ENCODE measurements at regions not wholly inside any gene's neighbourhood (a gene's known extent, or its start where the extent isn't known, plus 50 kb on each side); places are given as distances from the start of the nearest gene placed in this dataset.

DNA sequence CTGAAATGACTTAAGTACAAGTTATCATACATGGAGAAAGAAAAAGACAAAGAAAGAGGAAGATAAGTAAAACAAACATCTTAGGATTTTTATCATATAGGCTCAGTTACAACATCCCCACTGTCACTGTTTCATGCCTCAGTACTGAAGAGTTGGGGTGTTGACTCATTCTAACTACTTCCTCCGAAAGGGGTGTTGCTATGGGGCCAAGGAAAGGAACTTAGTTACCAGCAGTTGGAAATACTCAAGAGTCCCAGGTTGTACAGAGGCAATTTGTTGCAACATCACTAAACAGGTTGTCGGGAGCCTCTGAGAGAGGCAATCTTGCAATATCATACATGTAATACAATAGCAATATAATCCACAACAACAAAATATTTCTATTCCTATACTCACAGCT, 1264.7 kb downstream of the PCDH7 start:
- peaks cover 0 to 5% of the 10 kb centered on the region in 2 donors for H3K9me3 ChIP-seq (replicated peaks in 1 of 2; ENCODE audit: control insufficient read depth in 1 of 2, insufficient read depth in 1 of 2, low read length in 2 of 2)
- WGBS (ENCODE audit: insufficient coverage), result no CpG with 5 or more reads among the region's 2 CpGs
- no peaks in the 10 kb centered on the region for H3K27me3 ChIP-seq (ENCODE audit: control insufficient read depth in 2 of 2, insufficient read depth in 2 of 2, low read length in 2 of 2)
- no peak overlapping the region for H3K9ac ChIP-seq (ENCODE audit: insufficient read depth, low read length, poor library complexity, severe bottlenecking)
- TF ChIP-seq, protein P1, sequence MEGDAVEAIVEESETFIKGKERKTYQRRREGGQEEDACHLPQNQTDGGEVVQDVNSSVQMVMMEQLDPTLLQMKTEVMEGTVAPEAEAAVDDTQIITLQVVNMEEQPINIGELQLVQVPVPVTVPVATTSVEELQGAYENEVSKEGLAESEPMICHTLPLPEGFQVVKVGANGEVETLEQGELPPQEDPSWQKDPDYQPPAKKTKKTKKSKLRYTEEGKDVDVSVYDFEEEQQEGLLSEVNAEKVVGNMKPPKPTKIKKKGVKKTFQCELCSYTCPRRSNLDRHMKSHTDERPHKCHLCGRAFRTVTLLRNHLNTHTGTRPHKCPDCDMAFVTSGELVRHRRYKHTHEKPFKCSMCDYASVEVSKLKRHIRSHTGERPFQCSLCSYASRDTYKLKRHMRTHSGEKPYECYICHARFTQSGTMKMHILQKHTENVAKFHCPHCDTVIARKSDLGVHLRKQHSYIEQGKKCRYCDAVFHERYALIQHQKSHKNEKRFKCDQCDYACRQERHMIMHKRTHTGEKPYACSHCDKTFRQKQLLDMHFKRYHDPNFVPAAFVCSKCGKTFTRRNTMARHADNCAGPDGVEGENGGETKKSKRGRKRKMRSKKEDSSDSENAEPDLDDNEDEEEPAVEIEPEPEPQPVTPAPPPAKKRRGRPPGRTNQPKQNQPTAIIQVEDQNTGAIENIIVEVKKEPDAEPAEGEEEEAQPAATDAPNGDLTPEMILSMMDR (IDR thresholded peaks at IDR 0.05), result no peak
- Mint-ChIP-seq H3K9me3 (peaks cover 0 to 2% (median 0%) of the 10 kb centered on the region in 7 donors), H3K27ac (no peak overlapping the region), H3K4me3 (no peak overlapping the region), H3K27me3 (ENCODE audit: low read depth in 3 of 3) (no peaks in the 10 kb centered on the region), H3K36me3 (no peaks in the 10 kb centered on the region), H3K4me1 (no peaks in the 10 kb centered on the region)
- DNase-seq, result peak in 1 of 3 donors; percentile 23
- intact Hi-C loops (cut with micrococcal nuclease), result no loop called here
- H3K4me1 ChIP-seq (ENCODE audit: control insufficient read depth in 1 of 2, insufficient read depth in 2 of 2, low read length in 2 of 2), result no peaks in the 10 kb centered on the region
- H3K4me2 ChIP-seq (replicated peaks; ENCODE audit: extremely low read depth, low read length, poor library complexity, severe bottlenecking), result no peak overlapping the region
- no peaks in the 10 kb centered on the region for H3K79me2 ChIP-seq (ENCODE audit: insufficient read depth, low read length)
- no peak overlapping the region for H3K4me3 ChIP-seq (replicated peaks in 1 of 3; ENCODE audit: low read depth in 2 of 3, low read length in 3 of 3)
- no peak overlapping the region for H2AFZ ChIP-seq (ENCODE audit: insufficient read depth, low read depth, low read length, poor library complexity, severe bottlenecking)
- H4K20me1 ChIP-seq (ENCODE audit: insufficient read depth, low read length), result no peaks in the 10 kb centered on the region
- H3K27ac ChIP-seq (ENCODE audit: low read depth in 1 of 2, low read length in 2 of 2), result no peak overlapping the region
- no peaks in the 10 kb centered on the region for H3K36me3 ChIP-seq (replicated peaks in 1 of 2; ENCODE audit: control insufficient read depth in 1 of 2, insufficient read depth in 2 of 2, low read length in 2 of 2)

DNA sequence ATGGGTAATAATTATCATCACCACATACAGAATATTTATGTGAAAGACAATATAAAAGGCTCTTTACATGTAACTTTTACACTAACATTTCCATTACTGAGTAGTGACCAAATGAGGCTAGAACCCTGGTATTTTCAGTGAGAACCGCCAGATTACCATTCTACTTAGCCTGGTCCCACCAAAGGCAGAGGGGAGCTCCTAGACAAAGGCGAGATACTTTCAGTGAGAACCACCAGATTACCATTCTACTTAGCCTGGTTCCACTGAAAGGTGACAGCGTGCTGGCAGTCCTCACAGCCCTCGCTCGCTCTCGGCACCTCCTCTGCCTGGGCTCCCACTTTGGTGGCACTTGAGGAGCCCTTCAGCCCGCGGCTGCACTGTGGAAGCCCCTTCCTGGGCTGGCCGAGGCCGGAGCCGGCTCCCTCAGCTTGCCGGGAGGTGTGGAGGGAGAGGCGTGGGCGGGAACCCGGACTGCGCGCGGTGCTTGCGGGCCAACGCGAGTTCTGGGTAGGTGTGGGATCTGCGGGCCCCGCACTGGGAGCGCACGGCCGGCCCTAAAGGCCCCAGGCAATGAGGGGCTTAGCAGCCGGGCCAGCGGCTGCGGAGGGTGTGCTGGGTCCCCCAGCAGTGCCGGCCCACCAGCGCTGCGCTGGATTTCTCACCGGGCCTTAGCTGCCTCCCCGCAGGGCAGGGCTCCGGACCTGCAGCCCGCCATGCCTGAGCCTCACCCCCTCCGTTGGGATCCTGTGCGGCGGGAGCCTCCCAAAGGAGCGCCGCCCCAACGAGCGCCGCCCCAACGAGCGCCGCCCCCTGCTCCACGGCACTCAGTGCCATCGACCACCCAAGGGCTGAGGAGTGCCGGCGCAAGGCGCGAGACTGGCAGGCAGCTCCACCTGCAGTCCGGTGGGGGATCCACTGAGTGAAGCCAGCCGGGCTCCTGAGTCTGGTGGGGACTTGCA, 1276.1 kb downstream of the PCDH7 start:
- no peak for DNase-seq
- Mint-ChIP-seq H3K27me3 (ENCODE audit: low read depth in 3 of 3) (peaks cover 0 to 2% (median 0%) of the 10 kb centered on the region in 3 donors), H3K27ac (no peak overlapping the region), H3K36me3 (no peaks in the 10 kb centered on the region), H3K4me1 (no peaks in the 10 kb centered on the region), H3K9me3 (peaks cover 0 to 24% (median 2%) of the 10 kb centered on the region in 7 donors), H3K4me3 (peak overlapping the region in 1 of 2 donors; percentile 10)
- Histone ChIP-seq H3K27ac (ENCODE audit: low read depth in 1 of 2, low read length in 2 of 2) (no peak overlapping the region), H2AFZ (ENCODE audit: insufficient read depth, low read depth, low read length, poor library complexity, severe bottlenecking) (no peak overlapping the region), H3K79me2 (ENCODE audit: insufficient read depth, low read length) (no peaks in the 10 kb centered on the region), H3K4me2 (replicated peaks; ENCODE audit: extremely low read depth, low read length, poor library complexity, severe bottlenecking) (no peak overlapping the region), H3K27me3 (ENCODE audit: control insufficient read depth in 2 of 2, insufficient read depth in 2 of 2, low read length in 2 of 2) (no peaks in the 10 kb centered on the region), H3K9ac (ENCODE audit: insufficient read depth, low read length, poor library complexity, severe bottlenecking) (no peak overlapping the region), H4K20me1 (ENCODE audit: insufficient read depth, low read length) (no peaks in the 10 kb centered on the region), H3K9me3 (replicated peaks in 1 of 2; ENCODE audit: control insufficient read depth in 1 of 2, insufficient read depth in 1 of 2, low read length in 2 of 2) (peaks cover 7 to 14% of the 10 kb centered on the region in 2 donors), H3K4me3 (replicated peaks in 1 of 3; ENCODE audit: low read depth in 2 of 3, low read length in 3 of 3) (no peak overlapping the region), H3K36me3 (replicated peaks in 1 of 2; ENCODE audit: control insufficient read depth in 1 of 2, insufficient read depth in 2 of 2, low read length in 2 of 2) (no peaks in the 10 kb centered on the region), H3K4me1 (ENCODE audit: control insufficient read depth in 1 of 2, insufficient read depth in 2 of 2, low read length in 2 of 2) (no peaks in the 10 kb centered on the region)
- 95% methylated on average over 41 of the region's 55 CpGs for WGBS (ENCODE audit: insufficient coverage)
- TF ChIP-seq, protein P1 (IDR thresholded peaks at IDR 0.05), result no peak
- intact Hi-C loops (cut with micrococcal nuclease), result no loop called here
